ENCODE measurements at regions not wholly inside any gene's neighbourhood (a gene's known extent, or its start where the extent isn't known, plus 50 kb on each side); places are given as distances from the start of the nearest gene placed in this dataset.
"Not testable (repeated sequence)": the region's sequence is repeated elsewhere in the genome, so short reads cannot be mapped to it uniquely, and the experiment has no call there.

DNA sequence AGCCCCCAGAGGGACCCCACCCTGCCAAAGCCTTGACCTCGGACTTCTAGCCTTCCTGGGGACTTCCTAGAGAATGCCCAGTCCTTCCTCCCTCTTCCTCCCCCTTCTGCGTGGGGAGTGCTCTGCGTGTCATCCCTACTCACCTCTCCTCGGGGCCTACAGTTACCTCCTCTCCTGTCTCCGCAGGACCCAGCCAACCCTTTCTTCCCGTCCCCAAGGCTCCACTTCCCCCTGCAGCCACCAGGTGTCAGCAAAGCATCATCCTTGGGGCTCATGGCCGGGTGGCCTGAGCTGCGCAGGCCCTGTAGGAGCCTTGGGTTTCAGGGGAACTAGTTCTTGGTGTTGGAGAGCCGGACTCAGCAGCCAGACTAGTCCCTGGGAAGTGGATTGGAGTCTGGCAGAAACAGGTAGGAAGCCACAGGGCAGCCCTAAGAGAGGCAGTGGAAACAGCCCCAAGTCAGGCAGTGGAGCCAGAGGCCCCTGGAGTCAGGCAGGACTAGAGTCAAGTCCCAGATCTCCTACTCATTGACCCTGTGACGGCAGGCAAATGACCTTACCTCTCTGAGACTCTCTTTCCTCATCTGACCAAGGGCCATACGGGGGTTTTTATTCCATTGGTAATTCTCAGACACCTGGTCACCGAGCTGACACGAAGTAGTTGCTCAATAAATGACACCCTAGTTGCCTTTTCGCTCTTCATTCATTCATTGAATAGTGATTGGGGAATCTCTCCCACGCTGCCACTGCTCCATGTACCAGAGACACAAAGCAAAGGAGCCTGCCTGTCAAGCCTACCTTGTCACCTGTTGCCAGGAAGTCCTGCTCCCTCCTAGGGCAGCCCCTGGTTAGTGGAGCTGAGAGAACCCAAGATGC is 101.8 kb upstream of the GRK3 start:
- peak; percentile 77 for DNase-seq

DNA sequence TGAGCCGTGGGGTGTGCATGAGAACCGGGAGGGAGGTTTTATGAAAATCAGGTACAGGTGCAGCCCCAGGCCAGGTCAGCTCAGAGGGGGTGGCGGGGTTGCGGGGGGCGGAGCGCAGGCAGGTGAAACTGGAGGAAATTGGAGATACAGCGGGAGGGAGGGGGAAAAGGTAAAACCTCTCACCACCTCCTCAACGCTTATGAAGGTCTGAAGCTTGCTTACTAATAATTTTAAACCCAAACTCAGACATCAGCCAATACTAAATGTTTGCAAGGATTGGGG is 101.2 kb upstream of the GRK3 start:
- DNase-seq = not testable (repeated sequence)

DNA sequence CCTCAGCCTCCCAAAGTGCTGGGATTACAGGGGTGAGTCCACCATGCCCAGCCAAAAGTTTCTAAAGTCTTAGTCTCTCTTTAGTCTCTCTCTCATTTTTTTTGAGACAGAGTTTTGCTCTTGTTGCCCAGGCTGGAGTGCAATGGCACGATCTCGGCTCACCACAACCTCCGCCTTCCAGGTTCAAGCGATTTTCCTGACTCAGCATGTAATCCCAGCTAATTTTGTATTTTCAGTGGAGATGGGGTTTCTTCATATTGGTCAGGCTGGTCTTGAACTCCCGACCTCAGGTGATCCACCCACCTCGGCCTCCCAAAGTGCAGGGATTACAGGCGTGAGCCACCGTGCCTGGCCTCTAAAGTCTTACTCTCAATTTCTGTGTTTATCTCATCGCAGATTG is 100.1 kb upstream of the GRK3 start:
- not testable (repeated sequence) for DNase-seq

DNA sequence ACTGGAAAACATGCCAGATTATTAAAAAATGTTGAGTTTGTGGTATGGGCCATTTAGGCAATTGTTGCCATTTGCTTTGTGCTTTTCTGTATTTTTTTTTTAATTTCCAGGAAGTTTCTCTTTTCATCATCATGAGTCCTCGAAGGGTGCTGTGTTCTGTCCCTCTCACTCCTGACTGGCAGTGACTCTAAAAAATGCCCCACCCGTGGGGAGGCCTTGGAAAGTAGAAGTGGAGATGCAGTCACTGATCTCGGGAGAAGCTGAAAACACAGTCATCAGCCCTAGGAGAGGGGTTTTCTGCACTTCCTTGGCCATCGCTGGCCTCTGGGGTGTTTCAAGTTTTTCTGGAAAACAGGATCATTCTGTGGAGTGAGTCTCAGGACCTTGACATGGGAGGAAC is 98.5 kb upstream of the GRK3 start:
- no peak for DNase-seq

DNA sequence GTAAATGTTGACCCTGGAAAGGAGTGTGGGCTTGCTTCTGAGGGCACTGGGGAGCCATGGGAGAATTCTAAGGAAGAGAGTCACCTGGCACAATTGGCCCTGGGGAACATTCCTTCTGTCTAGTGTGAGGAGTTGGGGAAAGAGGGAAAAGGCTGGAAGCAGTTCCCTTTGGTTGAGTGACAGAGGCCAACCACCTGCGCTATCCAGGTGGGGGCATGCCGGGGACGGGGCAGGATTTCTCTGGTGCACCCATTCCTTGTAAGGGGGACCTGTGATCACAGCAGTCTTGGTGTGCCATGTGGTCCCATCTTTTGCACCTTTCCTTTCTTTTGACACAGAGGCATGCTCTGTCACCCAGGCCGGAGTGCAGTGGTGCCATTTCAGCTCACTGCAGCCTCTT is 92.1 kb upstream of the GRK3 start:
- no peak for DNase-seq

DNA sequence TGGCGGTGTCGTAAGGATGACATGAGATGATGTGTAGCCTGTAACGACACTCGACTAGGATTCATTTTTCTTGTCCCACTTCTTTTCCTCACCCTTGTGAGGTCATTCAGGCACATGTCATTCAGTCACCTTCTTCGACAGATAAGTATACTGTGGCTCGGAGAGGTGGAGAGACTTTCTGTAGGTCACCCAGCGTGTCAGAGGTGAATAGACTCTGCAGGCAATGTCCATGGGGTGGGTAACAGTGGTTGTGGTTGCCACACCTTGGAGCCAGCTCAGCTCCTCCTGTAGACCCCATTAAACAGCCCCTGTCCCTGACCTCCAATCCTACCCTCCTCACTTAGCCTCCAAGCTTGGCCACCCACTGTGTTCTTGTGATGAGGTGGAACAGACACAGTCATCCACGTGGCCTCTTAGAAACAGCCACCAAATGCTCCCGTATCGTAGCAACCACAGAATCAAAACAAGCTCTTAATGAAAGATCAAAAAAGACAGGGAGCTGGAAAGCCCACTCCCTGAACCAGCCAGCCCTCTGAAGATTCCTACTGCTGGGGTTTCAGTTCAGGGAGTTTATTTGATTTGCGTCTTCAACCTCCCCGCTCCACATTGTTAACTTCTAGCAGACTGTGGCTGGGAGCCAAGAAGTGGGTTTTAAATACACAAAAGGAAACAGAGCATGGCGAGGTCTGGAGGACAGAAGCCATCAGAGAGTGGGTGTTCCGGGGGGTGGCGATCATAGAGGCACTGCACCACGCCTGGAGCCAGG is 89.0 kb upstream of the GRK3 start:
- DNase-seq = no peak

DNA sequence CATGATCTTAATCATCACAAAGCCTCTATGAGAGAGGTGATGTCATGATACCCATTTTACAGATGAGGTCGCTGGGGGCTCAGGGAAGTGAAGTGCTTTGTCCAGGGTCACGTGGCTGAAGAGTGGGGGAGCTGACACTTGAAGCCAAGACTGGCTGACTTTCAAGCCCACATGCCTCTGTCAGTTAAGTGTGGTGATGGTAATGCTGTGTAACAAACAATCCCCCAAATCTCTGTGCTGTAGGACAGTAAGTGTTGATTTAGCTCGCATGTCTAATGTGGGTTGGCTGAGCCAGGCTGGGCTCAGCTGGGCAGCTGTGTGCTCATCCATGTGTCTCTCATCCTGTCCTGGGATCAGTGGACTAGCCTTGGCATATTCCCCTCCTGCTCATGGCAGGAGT is 87.1 kb upstream of the GRK3 start:
- no peak for DNase-seq

DNA sequence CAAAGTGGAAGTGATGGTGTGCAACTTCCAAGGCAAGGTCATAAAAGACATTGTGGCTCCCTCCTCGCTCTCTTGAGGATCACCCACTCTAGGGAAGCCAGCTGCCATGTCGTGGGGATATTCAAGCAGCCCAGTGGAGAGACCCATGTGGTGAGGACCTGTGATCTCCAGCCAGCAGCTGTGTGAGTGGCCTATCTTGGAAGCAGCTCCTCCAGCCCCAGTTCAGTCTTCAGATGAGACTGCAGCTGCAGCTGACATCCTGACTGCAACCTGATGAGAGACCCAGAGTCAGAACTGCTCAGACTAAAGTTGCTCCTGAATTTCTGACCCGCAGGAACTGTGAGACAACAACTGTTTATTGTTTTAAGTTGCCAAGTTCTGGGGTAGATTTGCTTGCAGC is 86.4 kb upstream of the GRK3 start:
- DNase-seq = no peak

DNA sequence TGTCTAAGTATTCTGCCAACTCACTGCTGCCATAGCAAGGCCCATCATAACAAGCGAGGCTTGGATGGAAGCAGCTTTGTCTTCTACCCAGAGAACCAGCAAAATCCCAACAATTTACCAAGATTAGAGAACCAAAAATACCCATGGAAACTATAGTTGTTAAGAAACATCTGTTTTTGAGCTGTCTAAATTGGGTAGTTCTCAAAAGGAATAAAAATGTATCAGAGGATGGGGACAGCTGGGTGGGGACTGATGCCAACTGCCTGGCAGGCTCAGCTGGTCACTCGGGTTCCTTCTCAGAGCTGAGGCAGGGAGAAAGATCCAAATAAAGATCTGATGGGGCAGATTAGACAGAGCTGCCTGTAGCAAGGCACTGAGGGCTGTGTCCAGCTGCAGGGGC is 85.9 kb upstream of the GRK3 start:
- no peak for DNase-seq

DNA sequence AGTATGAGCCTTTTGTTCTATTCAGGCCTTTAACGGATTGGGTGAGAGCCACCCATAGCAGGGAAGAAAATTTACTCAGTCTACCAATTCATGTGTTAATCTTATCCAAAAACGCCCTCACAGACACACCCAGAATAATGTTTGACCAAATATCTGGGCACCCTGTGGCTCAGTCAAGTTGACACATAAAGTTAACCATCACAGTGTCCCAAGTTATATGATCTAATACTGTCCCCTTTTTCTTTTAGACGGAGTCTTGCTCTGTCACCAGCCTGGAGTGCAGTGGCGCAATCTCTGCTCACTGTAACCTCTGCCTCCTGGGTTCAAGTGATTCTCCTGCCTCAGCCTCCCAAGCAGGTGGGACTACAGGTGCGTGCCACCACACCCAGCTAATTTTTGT is 83.6 kb upstream of the GRK3 start:
- not testable (repeated sequence) for DNase-seq

DNA sequence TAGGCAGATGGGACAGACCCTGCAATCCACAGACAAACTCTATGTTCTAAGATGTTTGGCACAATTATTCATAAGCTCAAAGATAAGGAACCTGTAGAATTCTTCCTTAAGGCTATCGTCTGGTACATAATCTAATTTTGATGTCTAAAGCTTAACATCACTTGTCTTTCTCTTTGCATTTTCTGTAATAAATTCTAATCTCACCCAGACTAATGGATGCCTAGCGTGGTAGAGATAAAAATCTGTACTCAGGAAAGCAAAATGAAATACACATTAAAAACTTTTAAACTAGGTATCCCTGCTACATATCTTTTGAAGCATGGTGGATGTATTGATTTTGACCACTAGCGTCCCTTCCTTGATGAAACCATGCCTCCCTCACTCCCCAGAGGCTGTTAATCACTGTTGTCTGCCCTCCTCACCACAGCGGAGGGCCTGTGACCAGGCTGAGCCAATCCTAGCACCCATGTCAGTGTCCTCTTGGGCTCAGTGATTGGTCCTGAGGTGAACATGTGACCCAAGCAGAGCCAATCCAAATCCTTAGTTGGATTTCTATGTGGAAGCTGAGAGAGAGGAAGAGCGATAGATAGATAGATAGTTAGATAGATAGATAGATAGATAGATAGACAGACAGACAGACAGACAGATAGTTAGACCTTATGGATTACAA is 82.2 kb upstream of the GRK3 start:
- no peak for DNase-seq

DNA sequence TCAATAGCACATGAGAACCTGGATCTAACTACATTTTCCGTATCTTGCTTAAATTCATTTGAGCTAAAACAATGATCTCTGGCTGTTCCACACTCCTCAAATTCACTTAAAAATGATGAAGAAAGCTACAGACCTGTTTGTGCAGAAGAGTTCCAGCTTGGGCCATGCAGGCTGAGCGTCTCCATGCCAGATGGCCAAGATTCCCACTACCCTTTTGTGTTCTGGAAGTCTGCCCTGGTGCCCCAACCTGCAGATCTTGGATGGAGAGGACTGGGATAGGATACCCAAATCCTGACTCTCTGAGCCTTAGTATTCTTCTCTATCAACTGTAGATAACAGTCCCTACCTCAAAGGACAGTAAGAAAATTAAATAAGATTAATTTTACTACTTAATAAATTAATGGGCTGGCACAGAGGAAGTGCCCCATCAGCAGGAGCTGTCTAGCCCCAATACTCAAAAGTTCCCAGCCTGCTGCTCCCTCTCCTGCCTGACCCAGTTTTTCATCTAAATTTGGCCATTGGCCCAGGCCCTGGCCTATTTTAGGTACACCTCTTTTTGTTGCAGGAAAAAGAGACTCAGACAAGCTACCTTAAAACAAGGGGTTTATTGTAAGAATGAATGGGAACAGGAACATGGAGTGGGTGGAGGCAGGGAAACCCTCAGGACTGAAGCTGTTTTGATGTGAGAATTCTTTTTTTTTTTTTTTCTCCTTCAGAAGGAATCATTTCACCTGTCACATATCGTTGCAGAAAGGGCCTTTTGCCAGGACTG is 81.4 kb upstream of the GRK3 start:
- no peak for DNase-seq

DNA sequence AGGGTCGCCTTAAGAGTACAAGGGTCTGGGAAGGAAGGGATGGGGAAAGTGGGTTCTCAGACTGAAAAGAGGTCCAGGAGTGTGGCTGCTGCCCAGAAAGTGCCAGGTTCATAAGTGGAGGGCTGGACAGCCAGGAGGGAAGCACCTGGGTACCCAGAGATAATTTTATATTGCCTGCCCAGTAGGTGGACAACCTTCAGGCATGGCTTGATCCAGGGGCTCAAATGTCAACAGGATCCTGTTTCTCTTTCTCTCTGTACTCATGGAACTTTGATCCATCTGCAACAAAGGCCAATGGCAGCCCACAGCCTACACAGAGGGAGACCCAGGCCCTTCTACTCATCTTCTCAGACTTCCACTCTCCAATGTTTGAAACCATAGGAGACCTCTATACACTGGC is 80.5 kb upstream of the GRK3 start:
- DNase-seq = no peak

DNA sequence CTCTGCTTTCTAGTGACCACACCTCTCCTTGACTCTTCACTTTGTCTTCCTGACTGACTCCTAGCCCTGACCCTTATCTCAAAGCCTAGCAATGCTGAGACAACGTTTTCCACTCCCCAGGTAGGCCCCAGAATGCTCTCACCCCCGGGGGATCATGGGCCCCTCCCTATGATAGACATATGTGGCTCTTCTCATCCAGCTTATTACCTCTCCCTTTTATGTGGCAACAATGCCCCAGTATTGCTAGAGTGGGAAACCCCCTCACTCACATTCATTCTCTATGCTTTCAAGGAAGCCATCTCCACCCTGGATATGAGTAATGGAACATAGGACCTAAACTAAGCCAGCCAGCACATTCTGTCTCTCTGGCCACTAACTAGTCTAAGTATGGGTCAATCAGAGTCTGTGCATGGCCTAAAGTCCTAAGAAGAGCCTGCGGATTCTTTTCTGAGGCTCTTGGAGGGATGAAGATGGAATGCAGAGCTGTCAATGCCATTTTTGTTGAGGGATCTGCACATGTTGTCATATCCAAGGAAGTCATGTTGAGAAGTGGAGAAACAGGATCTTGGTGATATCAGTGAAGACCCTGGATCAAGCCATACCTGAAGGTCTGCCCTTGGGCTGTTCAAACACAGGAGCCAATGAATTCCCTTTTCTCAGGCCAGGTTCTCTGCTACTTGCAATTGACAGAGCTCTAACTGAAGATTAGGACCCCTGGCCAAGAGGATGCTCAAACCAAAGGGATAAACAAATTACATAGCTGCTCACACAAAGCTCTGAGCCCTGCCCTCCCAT is 79.8 kb upstream of the GRK3 start:
- no peak for DNase-seq

DNA sequence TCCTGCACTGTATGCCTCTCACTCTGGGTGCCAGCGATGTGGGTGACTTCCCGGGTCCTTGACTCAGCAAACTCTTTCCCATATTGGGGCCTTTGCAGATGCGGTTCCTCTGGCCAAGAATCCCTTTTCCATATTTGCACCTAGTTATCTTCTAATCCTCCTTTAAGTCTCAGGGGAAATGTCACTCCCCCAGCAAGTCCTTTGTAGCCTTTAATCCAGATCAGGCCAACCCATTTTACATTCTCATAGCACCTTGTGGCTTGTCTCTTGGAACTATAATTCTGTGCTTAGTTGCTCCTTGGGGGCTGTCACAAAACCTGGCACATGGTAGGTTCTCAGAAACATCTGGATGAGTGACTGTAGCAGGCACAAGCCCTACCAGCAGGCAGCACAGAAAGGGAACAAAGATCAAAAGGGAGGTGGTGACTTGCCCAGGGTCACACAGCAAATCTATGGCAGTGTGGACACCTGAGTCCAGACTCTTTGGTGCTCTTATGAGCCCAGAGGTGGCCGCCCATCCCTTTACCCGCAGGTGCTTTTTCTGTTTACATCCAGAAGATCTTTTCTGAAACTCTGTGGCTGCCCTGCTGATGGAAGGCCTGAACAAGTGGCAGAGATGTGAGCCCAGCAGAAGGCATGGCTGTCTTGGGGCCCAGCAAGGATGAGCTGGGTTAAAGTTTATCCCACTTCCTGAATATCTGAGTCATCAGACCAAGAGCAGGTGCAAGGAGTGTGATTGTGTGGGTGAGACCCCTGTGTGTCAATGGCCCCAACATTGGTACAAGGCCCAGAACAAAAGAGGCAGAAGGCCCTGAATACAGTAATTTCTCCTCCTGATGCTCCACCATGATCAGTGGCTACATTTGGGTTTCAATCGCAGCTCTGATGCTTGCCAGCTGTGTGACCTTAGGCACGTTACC is 78.6 kb upstream of the GRK3 start:
- DNase-seq = no peak

DNA sequence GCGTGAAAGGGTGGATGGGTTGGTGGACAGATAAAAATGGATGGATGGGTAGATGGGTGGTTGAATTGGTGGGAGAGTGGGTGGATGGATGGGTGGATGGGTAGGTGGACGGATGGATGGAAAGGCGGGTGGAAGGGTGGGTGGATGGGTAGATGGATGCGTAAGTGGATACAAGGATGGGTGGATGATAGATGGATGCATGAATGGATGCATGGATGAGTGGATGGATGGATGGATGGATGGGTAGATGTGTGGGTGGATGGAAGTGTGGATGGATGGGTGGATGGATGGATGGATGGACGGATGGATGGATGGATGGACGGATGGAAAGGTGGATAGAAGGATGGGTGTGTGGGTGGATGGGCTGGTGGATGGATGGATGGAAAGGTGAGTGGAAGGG is 77.0 kb upstream of the GRK3 start:
- DNase-seq = no peak

DNA sequence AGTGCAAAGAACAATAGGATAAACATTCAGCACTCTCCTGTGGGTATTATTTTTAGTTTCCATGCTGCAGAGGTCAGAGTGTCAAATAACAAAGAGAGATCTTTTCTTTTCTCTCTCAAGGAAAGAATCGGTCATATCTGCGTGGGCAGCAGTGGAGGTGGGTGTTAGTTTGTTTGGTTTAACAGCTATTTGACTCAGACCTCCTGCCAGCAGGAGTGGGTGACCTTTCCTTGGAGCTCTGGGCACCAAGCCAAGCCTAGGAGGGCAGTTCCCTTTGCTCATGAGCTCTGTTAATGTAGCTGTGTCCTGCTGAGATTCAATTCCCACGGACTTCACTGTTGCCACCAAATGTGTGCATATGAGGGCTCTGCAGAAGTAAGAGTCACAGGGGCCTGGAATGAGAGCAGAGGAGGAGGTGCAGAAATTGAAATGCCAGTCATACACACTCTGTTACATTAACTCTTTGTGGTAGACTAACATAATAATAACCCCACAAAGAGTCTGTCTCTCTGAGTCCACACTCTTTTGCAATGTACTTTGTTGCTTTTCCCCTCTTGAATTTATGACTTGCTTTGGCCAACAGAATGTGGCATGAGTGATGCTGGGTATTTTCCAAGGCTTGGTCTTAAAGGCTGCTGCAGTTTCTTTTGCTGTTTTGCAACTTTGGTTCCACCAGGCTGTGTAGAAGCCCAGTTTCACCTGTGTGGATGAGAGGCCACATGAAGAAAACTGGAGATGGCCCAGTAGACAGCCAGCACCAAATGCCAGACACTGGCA is 76.0 kb upstream of the GRK3 start:
- DNase-seq = peak; percentile 53

DNA sequence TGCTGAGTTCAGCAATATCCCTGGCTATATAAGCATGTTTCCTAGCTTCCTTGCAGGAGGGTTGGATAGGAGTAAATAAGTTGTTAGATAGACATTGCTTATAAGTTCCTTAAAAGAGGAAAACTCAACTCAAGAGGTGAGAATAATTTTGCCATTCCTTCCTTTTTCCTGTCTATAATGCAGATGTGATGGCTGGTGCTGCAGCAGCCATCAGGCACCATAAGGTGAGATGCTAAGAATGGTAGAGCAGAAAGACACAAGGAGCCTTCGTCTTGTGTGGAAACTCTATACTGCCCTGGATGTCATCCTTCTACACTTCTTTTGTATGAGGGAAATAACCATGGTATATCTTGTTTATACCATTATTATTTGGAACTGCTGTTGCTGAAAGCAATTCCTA is 74.5 kb upstream of the GRK3 start:
- no peak for DNase-seq

DNA sequence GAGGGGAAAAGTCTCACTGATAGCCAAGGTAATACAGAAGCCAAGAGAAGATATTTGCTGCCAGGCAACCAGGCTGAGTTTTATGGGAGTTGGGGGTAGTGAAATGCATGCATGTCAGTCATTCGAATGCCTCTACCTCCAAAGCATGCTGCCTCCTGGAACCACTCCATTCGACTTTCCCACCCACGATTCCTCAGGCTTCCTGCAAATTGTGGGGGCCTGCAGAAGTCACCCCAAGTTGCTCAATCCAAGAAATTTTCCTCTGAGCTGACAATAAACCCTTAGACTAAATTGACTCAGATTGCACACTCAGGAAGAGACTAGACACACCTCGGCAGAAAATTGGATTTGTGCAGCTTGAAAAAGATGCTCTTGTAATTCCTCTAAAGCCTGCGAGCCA is 73.6 kb upstream of the GRK3 start:
- DNase-seq = no peak

DNA sequence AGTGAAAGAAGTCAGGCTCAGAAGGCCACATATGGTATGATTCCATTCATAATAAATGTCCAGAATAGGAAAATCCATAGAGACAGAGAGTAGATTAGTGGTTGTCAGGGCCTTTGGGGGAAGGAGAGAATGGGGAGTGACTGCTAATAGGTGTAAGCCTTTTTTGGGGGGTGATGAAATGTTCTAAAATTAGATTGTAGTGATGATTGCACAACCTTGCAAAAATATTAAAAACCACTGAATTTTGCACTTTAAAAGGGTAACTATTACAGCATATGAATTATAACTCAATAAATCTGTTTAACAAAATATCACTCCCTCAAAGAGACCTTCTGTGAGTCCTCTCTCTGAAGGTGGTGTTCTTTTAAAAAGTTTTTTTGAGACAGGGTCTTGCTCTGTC is 72.3 kb upstream of the GRK3 start:
- DNase-seq = no peak

Measured in stimulated activated CD4-positive, alpha-beta T cell treated with anti-CD3 and anti-CD28 coated beads, Interleukin-4, amount 100 ng/mL, for 24 hours (primary cell).